Calu3 (cell line): ENCODE measurements at regions not wholly inside any gene's neighbourhood (a gene's known extent, or its start where the extent isn't known, plus 50 kb on each side); places are given as distances from the start of the nearest gene placed in this dataset.
A peak's percentile ranks its signal among the peaks of the same experiment; 100 is the strongest.
"Not testable (repeated sequence)": the region's sequence is repeated elsewhere in the genome, so short reads cannot be mapped to it uniquely, and the experiment has no call there.

ENCODE experiments used
- BruUV-seq: library from RNA; stranded (reverse); fragments of 400-500 nt; replicated peaks from 2 replicates; lab custom pipeline; 2021; lab: Mats Ljungman, UMichigan
- CTCF ChIA-PET: fragments of 300-600 bp; sonication (Branson Sonifier 250); formaldehyde crosslinking; loops from one replicate; lab custom pipeline; 2022; ENCODE audit warnings: antibody characterized with exemption; lab: Charles Lee
- DNase-seq: peaks from one replicate; pipeline ENCODE4 v3.0.0; 2022
- H3K27ac Mint-ChIP-seq: one replicate; pipeline ENCODE4 v1.8.0; 2022; ENCODE audit warnings: mixed read lengths; ENCODE audit not compliant: unreplicated experiment
- H3K27me3 Mint-ChIP-seq: one replicate; pipeline ENCODE4 v1.8.0; 2022; ENCODE audit warnings: mixed read lengths; ENCODE audit not compliant: unreplicated experiment
- H3K36me3 Mint-ChIP-seq: one replicate; pipeline ENCODE4 v1.8.0; 2022; ENCODE audit warnings: mild to moderate bottlenecking, moderate library complexity, mixed read lengths; ENCODE audit not compliant: insufficient read depth, unreplicated experiment
- H3K4me1 Mint-ChIP-seq: one replicate; pipeline ENCODE4 v1.8.0; 2022; ENCODE audit warnings: mild to moderate bottlenecking, low read depth, mixed read lengths; ENCODE audit not compliant: unreplicated experiment
- H3K4me3 Mint-ChIP-seq: one replicate; pipeline ENCODE4 v1.8.0; 2022; ENCODE audit warnings: mild to moderate bottlenecking, low read depth, moderate library complexity, mixed read lengths; ENCODE audit not compliant: unreplicated experiment
- H3K9me3 Mint-ChIP-seq: one replicate; pipeline ENCODE4 v1.8.0; 2022; ENCODE audit warnings: low read depth, mixed read lengths; ENCODE audit not compliant: unreplicated experiment
- CTCF ChIP-seq: fragments of 200-600 bp; IDR thresholded peaks from one replicate; pipeline ENCODE4 v1.8.0; 2022; ENCODE audit warnings: antibody characterized with exemption; ENCODE audit not compliant: unreplicated experiment
- intact Hi-C: fragments of 100-400 bp; cut with micrococcal nuclease; formaldehyde crosslinking; loops from one replicate; pipeline ENCODE4 v1.10.0; 2022; ENCODE audit not compliant: unreplicated experiment

- CTCF ChIA-PET = no interaction called here
- Mint-ChIP-seq H3K36me3 (no peaks in the 10 kb centered on the region), H3K27me3 (no peaks in the 10 kb centered on the region), H3K4me1 (no peaks in the 10 kb centered on the region), H3K4me3 (no peak overlapping the region), H3K9me3 (peaks cover 3% of the 10 kb centered on the region), H3K27ac (no peak overlapping the region)
- no peak for TF ChIP-seq CTCF
- intact Hi-C loops = loop anchor here (10.0 kb wide), 1 partner anchor 1481 kb away; the partner anchor contains the start of gene PPA2
- DNase-seq = no peak
- BruUV-seq = no TSS peak
Observed at GRCh38 chr4:103994059-103994458, 274.3 kb upstream of the TACR3 start.

- intact Hi-C loops = no loop called here
- TF ChIP-seq CTCF = no peak
- Mint-ChIP-seq H3K36me3 (no peaks in the 10 kb centered on the region), H3K27ac (no peak overlapping the region), H3K9me3 (no peaks in the 10 kb centered on the region), H3K27me3 (no peaks in the 10 kb centered on the region), H3K4me1 (no peaks in the 10 kb centered on the region), H3K4me3 (no peak overlapping the region)
- CTCF ChIA-PET = no interaction called here
- no peak for DNase-seq
- BruUV-seq = no TSS peak
Observed at GRCh38 chr4:103982454-103982853, 262.7 kb upstream of the TACR3 start.

- CTCF ChIA-PET = no interaction called here
- Mint-ChIP-seq H3K4me3 (no peak overlapping the region), H3K27me3 (no peaks in the 10 kb centered on the region)
Observed at GRCh38 chr4:103948244-103949018, 228.6 kb upstream of the TACR3 start.

GRCh38 chr4:103947617-103948016 is 227.8 kb upstream of the TACR3 start:
- no TSS peak for BruUV-seq
- H3K9me3 Mint-ChIP-seq = no peaks in the 10 kb centered on the region
- H3K4me3 Mint-ChIP-seq = no peak overlapping the region
- no peak overlapping the region for H3K27ac Mint-ChIP-seq
- intact Hi-C loops = no loop called here
- CTCF ChIA-PET = no interaction called here
- TF ChIP-seq CTCF = no peak
- no peaks in the 10 kb centered on the region for H3K36me3 Mint-ChIP-seq
- DNase-seq = no peak
- peaks cover 6% of the 10 kb centered on the region for H3K4me1 Mint-ChIP-seq
- H3K27me3 Mint-ChIP-seq = no peaks in the 10 kb centered on the region

More at GRCh38 chr4:103948244-103949018, 228.6 kb upstream of the TACR3 start:
- no peak for TF ChIP-seq CTCF
- no TSS peak for BruUV-seq
- H3K9me3 Mint-ChIP-seq = no peaks in the 10 kb centered on the region
- peaks cover 6% of the 10 kb centered on the region for H3K4me1 Mint-ChIP-seq
- H3K36me3 Mint-ChIP-seq = no peaks in the 10 kb centered on the region
- DNase-seq = peak; percentile 17
- intact Hi-C loops = no loop called here
- H3K27ac Mint-ChIP-seq = no peak overlapping the region

- H3K9me3 Mint-ChIP-seq, H3K4me1 Mint-ChIP-seq: not testable (repeated sequence)
Observed at GRCh38 chr4:103946621-103947268, 227.0 kb upstream of the TACR3 start.

More at GRCh38 chr4:103946621-103947268, 227.0 kb upstream of the TACR3 start:
- CTCF ChIA-PET, intact Hi-C loops, H3K27me3 Mint-ChIP-seq, H3K4me3 Mint-ChIP-seq, BruUV-seq, H3K27ac Mint-ChIP-seq, H3K36me3 Mint-ChIP-seq, DNase-seq: not testable (repeated sequence)
